Central memory CD8-positive, alpha-beta T cell (primary cell): ENCODE measurements at regions not wholly inside any gene's neighbourhood (a gene's known extent, or its start where the extent isn't known, plus 50 kb on each side); places are given as distances from the start of the nearest gene placed in this dataset.
A peak's percentile ranks its signal among the peaks of the same experiment; 100 is the strongest.
"Not testable (repeated sequence)": the region's sequence is repeated elsewhere in the genome, so short reads cannot be mapped to it uniquely, and the experiment has no call there.

Source experiments
- ATAC-seq: fragments of 150-1000 bp; cut with Tn5 transposase; replicated peaks from 2 replicates; pipeline ENCODE4 v1.10.0; 2022; ENCODE audit warnings: mild to moderate bottlenecking, moderate FRiP score, moderate number of reproducible peaks; ENCODE audit not compliant: poor library complexity, severe bottlenecking; ENCODE audit errors: extremely low read depth
- DNase-seq, 2 donors: peaks; one replicate each; pipeline ENCODE4 v3.0.0; 2021; ENCODE audit warnings: low spot score in 2 of 2
- H3K27ac Mint-ChIP-seq: one replicate; pipeline ENCODE4 v1.8.0; 2022; ENCODE audit warnings: low read depth, mild to moderate bottlenecking, moderate library complexity, mixed read lengths
- H3K27me3 Mint-ChIP-seq: one replicate; pipeline ENCODE4 v1.8.0; 2022; ENCODE audit warnings: mixed read lengths
- H3K36me3 Mint-ChIP-seq: one replicate; pipeline ENCODE4 v1.8.0; 2022; ENCODE audit warnings: mild to moderate bottlenecking, moderate library complexity, mixed read lengths; ENCODE audit not compliant: insufficient read depth
- H3K4me1 Mint-ChIP-seq: one replicate; pipeline ENCODE4 v1.8.0; 2022; ENCODE audit warnings: mixed read lengths
- H3K4me3 Mint-ChIP-seq: one replicate; pipeline ENCODE4 v1.8.0; 2022; ENCODE audit warnings: mild to moderate bottlenecking, moderate library complexity, mixed read lengths
- H3K9me3 Mint-ChIP-seq: one replicate; pipeline ENCODE4 v1.8.0; 2022; ENCODE audit warnings: mixed read lengths

DNA sequence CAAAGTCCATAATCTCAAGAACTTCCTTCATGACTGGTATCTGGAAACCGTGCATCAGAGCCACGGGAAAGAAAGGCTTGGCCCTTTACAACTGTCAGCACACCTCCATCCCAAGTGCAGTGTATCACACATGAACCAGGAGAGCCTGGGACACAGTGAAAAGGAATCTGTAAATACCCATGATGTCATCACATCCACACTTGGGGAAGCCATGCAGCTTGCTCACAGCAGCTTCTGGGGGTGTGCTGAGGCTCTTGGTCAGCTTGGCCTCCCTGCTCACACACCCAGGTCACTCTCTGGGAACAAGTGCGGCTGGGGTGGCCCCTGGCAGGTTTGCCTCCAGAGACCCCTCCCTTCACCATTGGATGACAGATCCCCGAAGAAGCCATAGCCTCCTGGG lies 51.6 kb upstream of the ASAH2B start:
- H3K36me3 Mint-ChIP-seq, H3K4me1 Mint-ChIP-seq, H3K9me3 Mint-ChIP-seq, DNase-seq, H3K27me3 Mint-ChIP-seq, H3K4me3 Mint-ChIP-seq, H3K27ac Mint-ChIP-seq, ATAC-seq: not testable (repeated sequence)

DNA sequence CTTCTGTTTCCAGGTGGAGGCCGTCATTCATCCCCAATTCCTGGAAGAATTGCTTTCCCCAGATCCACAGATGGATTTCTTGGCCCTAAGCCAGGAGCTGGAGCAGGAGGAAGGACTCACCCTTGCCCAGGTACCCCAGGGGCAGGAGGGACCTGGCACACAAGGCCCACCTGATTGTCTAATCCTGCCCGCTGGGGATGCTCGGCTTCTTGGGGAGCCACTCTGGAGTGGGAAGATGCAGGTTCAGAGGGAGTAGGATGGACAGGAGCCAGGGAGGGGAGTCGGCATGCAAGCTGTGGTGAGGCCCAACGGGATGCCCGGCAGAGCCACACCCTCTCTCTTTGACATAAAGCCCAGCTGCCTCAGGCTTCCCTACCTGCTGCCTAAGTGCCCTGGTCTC lies 55.4 kb upstream of the ASAH2B start:
- not testable (repeated sequence) for H3K4me1 Mint-ChIP-seq, H3K27me3 Mint-ChIP-seq, H3K4me3 Mint-ChIP-seq, H3K9me3 Mint-ChIP-seq, H3K36me3 Mint-ChIP-seq, ATAC-seq, DNase-seq, H3K27ac Mint-ChIP-seq

DNA sequence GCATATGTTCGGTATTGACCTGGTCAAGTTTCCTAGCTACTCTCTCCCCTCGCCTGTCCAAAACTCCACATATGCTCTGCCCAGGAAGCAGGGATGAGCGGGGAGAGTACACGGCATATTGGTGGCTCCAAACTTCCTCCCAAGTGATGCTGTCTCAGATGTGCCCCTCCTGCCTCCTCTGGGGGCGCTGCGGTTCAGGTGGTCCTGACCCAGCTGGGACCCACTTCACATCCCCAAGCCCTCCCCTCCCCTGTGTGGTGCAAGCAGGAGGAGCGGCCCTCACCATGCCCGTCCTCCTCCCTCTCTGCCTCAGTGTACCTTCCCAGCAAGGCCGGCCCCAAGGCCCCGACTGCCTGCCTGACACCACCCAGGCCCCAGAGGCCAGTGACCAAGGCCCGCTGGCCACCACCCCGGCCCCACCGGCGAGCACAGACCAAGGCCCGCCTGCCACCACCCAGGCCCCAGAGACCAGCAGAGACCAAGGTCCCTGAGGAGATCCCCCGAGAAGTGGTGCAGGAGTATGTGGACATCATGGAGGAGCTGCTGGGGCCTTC lies 56.5 kb upstream of the ASAH2B start:
- H3K4me3 Mint-ChIP-seq, H3K27me3 Mint-ChIP-seq, ATAC-seq, H3K27ac Mint-ChIP-seq, DNase-seq, H3K4me1 Mint-ChIP-seq, H3K36me3 Mint-ChIP-seq, H3K9me3 Mint-ChIP-seq: not testable (repeated sequence)

DNA sequence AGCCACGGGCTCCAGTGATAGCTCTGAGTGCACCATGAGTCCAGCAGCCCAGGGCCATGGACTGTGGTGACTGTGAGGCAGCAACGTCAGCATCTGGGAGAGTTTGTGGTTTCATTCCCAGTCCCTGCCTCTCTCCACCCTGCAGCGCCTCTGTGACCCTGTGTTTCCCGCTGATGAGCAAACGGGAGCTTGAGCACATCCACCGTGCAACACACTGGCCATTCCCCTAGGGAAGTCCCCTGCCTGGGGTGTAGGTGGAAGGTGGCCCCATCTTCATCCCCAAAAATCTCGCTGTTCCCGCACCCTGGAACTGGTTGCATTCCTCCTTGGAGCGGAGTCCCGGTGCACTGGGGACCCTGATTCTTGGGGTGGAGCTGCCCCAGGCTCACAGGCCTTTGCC lies 56.9 kb upstream of the SGMS1 start:
- H3K27ac Mint-ChIP-seq, H3K27me3 Mint-ChIP-seq, DNase-seq, ATAC-seq, H3K9me3 Mint-ChIP-seq, H3K36me3 Mint-ChIP-seq, H3K4me3 Mint-ChIP-seq, H3K4me1 Mint-ChIP-seq: not testable (repeated sequence)

DNA sequence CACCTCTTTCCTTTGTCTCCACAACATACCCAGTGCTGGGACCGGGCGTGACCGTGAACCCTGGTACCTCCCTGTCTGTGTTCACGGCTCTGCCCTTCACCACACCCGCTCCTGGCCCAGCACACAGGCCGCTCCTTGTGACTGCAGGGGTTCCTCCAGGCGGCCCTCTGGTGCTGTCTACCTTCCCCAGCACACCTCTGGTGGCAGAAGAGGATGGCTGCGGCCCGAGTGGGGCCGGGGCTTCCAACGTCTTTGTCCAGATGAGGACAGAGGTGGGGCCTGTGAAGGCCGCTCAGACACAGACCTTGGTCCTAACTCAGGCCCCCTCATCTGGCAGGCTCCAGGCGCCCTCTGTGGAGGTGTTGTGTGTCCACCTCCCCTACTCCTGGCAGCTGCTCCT lies 55.4 kb upstream of the SGMS1 start:
- no peaks in the 10 kb centered on the region for H3K36me3 Mint-ChIP-seq
- no peak overlapping the region for H3K4me3 Mint-ChIP-seq
- H3K27ac Mint-ChIP-seq = peak overlapping the region; percentile 55
- H3K9me3 Mint-ChIP-seq = no peaks in the 10 kb centered on the region
- no peaks in the 10 kb centered on the region for H3K27me3 Mint-ChIP-seq
- H3K4me1 Mint-ChIP-seq = peaks cover 5% of the 10 kb centered on the region
- ATAC-seq (no peak), DNase-seq (no peak)

DNA sequence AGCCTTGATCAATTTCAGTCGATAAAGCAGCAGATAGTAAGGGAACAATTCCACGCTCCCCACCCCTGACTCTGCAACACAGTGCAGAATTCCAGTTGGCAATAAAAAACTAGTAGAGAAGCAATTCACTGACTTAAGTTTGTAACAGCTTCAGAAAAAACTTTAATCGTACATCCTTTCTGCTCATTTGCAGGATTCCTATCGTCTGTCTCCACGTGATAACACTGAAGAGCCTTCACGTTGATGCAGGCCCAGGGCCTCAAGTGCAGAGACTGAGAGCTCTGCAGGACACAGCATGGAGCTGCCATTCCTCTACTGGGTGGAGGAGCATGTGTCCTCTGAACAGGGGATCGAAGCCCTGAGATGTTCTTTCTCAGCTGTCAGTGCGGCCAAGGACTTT lies 51.8 kb upstream of the SGMS1 start:
- not testable (repeated sequence) for H3K9me3 Mint-ChIP-seq, H3K36me3 Mint-ChIP-seq, H3K27me3 Mint-ChIP-seq, H3K27ac Mint-ChIP-seq, DNase-seq, H3K4me3 Mint-ChIP-seq, ATAC-seq
- H3K4me1 Mint-ChIP-seq = peaks cover 25% of the 10 kb centered on the region

DNA sequence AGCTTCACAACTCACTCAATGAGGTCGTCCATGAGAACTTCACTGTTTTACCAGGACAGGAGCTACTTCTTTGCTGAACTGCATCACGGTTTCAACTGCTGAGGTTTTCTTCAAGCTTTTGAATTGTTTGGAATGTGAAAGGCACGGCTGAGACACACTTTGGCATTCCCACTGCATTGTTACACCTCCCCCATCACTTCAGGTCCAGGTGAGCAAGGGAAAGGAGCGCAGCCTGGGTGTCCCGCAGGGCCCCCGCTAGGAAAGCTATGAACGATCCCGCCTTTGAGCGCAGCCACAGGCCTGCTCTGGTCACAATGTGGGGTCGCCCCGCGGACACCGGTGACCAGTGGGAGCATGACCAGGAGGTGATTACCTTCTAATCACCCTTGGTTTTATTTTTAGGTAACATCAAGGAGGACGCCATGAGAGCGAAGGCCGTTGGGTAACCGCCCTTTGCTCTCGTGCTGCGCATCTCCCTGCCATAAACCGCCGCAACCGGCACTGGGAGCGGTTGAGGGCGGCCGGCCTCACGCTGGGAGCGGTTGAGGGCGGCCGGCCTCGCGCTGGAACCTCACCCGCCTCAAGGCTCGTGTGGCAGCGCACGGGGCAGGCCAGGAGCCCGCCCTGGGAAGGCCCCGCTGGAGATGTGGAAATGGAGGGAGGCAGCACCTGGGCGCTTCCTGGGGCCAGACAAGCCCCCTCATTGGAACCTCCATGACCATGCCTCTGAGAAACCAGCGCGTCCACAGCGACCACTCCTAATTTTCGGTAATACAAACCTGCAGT lies 50.9 kb upstream of the SGMS1 start:
- Mint-ChIP-seq H3K27me3 (no peaks in the 10 kb centered on the region), H3K4me1 (peaks cover 27% of the 10 kb centered on the region), H3K4me3 (no peak overlapping the region), H3K9me3 (peaks cover 6% of the 10 kb centered on the region), H3K36me3 (peaks cover 3% of the 10 kb centered on the region), H3K27ac (peak overlapping the region; percentile 40)
- ATAC-seq = no peak
- DNase-seq = no peak
